HL-60/S4 (cell line): ENCODE measurements at regions not wholly inside any gene's neighbourhood (a gene's known extent, or its start where the extent isn't known, plus 50 kb on each side); places are given as distances from the start of the nearest gene placed in this dataset.

Experiments used
- in situ Hi-C: fragments of 300-500 bp; cut with MboI; formaldehyde crosslinking; loops from 2 replicates; pipeline ENCODE4 v1.14.3; 2022; ENCODE audit warnings: low sequenced_read_pairs

- in situ Hi-C loops = no loop called here
Measured at GRCh38 chr9:17963498-17963897, 384.6 kb downstream of the SH3GL2 start.

- in situ Hi-C loops = no loop called here
Measured at GRCh38 chr9:17967731-17968130, 388.9 kb downstream of the SH3GL2 start.

- in situ Hi-C loops = no loop called here
Measured at GRCh38 chr9:17969232-17969631, 390.4 kb downstream of the SH3GL2 start.

GRCh38 chr9:17970277-17970676 lies 391.4 kb downstream of the SH3GL2 start:
- in situ Hi-C loops = no loop called here

GRCh38 chr9:17978773-17979172 lies 399.9 kb downstream of the SH3GL2 start:
- in situ Hi-C loops = no loop called here

- in situ Hi-C loops = no loop called here
Measured at GRCh38 chr9:17986595-17986994, 407.7 kb downstream of the SH3GL2 start.

GRCh38 chr9:17987189-17987588 lies 408.3 kb downstream of the SH3GL2 start:
- in situ Hi-C loops = no loop called here

GRCh38 chr9:17988489-17988888 lies 409.6 kb downstream of the SH3GL2 start:
- in situ Hi-C loops = no loop called here

- in situ Hi-C loops = no loop called here
Measured at GRCh38 chr9:17990602-17991001, 411.7 kb downstream of the SH3GL2 start.

- in situ Hi-C loops = no loop called here
Measured at GRCh38 chr9:17993024-17993423, 414.2 kb downstream of the SH3GL2 start.

GRCh38 chr9:17994695-17995425 lies 416.0 kb downstream of the SH3GL2 start:
- in situ Hi-C loops = no loop called here

GRCh38 chr9:17996728-17997127 lies 417.9 kb downstream of the SH3GL2 start:
- in situ Hi-C loops = no loop called here

GRCh38 chr9:18002718-18003438 lies 424.0 kb downstream of the SH3GL2 start:
- in situ Hi-C loops = no loop called here

- in situ Hi-C loops = no loop called here
Measured at GRCh38 chr9:18006591-18006990, 427.7 kb downstream of the SH3GL2 start.

- in situ Hi-C loops = no loop called here
Measured at GRCh38 chr9:18007621-18008020, 428.8 kb downstream of the SH3GL2 start.

GRCh38 chr9:18009902-18010301 lies 431.0 kb downstream of the SH3GL2 start:
- in situ Hi-C loops = no loop called here

GRCh38 chr9:18010492-18010891 lies 431.6 kb downstream of the SH3GL2 start:
- in situ Hi-C loops = no loop called here

- in situ Hi-C loops = no loop called here
Measured at GRCh38 chr9:18012170-18012569, 433.3 kb downstream of the SH3GL2 start.

- in situ Hi-C loops = no loop called here
Measured at GRCh38 chr9:18014556-18014955, 435.7 kb downstream of the SH3GL2 start.

- in situ Hi-C loops = no loop called here
Measured at GRCh38 chr9:18015116-18015515, 436.2 kb downstream of the SH3GL2 start.

- in situ Hi-C loops = no loop called here
Measured at GRCh38 chr9:18017136-18017535, 438.3 kb downstream of the SH3GL2 start.

- in situ Hi-C loops = no loop called here
Measured at GRCh38 chr9:18018221-18018620, 439.4 kb downstream of the SH3GL2 start.
